Stimulated activated effector memory CD8-positive, alpha-beta T cell treated with anti-CD3 and anti-CD28 coated beads, Interleukin-12 subunit alpha, Interleukin-12 subunit beta, amount 100 ng/mL, for 72 hours (primary cell): ENCODE measurements at regions not wholly inside any gene's neighbourhood (a gene's known extent, or its start where the extent isn't known, plus 50 kb on each side); places are given as distances from the start of the nearest gene placed in this dataset.

Experiments
- ATAC-seq: fragments of 150-1000 bp; cut with Tn5 transposase; 2 replicates; pipeline ENCODE4 v1.10.0; 2021
- DNase-seq, 2 donors: peaks; one replicate each; pipeline ENCODE4 v3.0.0; 2021 to 2022; ENCODE audit warnings: low spot score in 2 of 2
- H3K27ac Mint-ChIP-seq: one replicate; pipeline ENCODE4 v1.8.0; 2022; ENCODE audit warnings: mild to moderate bottlenecking, mixed read lengths
- H3K36me3 Mint-ChIP-seq: one replicate; pipeline ENCODE4 v1.8.0; 2022; ENCODE audit warnings: mild to moderate bottlenecking, mixed read lengths
- H3K4me1 Mint-ChIP-seq: one replicate; pipeline ENCODE4 v1.8.0; 2022; ENCODE audit warnings: mixed read lengths
- H3K4me3 Mint-ChIP-seq: one replicate; pipeline ENCODE4 v1.8.0; 2022; ENCODE audit warnings: mild to moderate bottlenecking, mixed read lengths
- H3K9me3 Mint-ChIP-seq: one replicate; pipeline ENCODE4 v1.8.0; 2022; ENCODE audit warnings: mixed read lengths

DNA sequence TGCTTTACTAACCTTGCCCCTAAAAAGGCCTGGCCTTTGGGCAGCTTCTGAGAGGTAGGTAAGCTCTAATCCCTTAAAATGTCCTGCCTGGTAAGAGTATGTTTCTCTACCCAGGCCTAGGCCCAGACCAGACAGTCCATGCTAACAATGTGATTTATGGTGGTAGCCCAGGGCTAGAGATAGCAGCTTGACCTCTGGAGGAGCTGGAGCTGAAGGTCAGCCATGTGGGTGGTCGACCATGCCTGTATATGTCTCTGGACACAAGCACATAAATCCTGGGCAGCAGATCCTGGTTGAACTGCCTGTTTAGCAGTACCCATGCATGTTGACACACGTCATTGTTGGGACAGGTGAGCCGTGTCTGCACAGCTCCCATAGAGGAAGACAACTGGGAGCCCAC, 62.1 kb upstream of the PHACTR1 start:
- H3K4me1 Mint-ChIP-seq, result no peaks in the 10 kb centered on the region
- ATAC-seq, result no peak
- H3K27ac Mint-ChIP-seq, result no peak overlapping the region
- H3K9me3 Mint-ChIP-seq, result no peaks in the 10 kb centered on the region
- no peaks in the 10 kb centered on the region for H3K36me3 Mint-ChIP-seq
- H3K4me3 Mint-ChIP-seq, result no peak overlapping the region
- DNase-seq, result no peak

- Mint-ChIP-seq H3K4me1 (no peaks in the 10 kb centered on the region), H3K9me3 (no peaks in the 10 kb centered on the region), H3K36me3 (no peaks in the 10 kb centered on the region), H3K4me3 (no peak overlapping the region), H3K27ac (no peak overlapping the region)
- ATAC-seq (no peak), DNase-seq (no peak)
These were observed 59.7 kb upstream of the PHACTR1 start for GRCh38 chr6:12656906-12657305.

DNA sequence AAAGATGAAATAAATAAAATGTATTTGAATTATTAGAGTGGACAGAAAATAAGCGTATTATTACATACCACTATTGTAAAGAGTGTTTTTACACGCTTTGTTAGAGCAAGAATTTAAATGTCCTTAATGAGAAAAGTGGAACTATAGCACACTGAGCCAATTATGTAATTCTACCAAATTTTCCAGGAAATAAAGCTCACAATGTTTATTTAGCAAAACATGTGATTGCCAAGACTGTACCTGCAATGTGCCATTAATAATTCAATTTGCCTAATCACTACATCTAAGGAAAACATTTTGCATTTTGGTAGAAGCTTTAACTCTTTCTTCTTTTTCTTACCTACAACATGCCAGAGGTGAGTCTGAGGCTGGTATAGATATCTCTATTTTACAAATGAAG, 58.7 kb upstream of the PHACTR1 start:
- H3K36me3 Mint-ChIP-seq, result no peaks in the 10 kb centered on the region
- H3K9me3 Mint-ChIP-seq, result no peaks in the 10 kb centered on the region
- H3K27ac Mint-ChIP-seq, result no peak overlapping the region
- H3K4me3 Mint-ChIP-seq, result no peak overlapping the region
- no peak for DNase-seq
- no peak for ATAC-seq
- no peaks in the 10 kb centered on the region for H3K4me1 Mint-ChIP-seq

DNA sequence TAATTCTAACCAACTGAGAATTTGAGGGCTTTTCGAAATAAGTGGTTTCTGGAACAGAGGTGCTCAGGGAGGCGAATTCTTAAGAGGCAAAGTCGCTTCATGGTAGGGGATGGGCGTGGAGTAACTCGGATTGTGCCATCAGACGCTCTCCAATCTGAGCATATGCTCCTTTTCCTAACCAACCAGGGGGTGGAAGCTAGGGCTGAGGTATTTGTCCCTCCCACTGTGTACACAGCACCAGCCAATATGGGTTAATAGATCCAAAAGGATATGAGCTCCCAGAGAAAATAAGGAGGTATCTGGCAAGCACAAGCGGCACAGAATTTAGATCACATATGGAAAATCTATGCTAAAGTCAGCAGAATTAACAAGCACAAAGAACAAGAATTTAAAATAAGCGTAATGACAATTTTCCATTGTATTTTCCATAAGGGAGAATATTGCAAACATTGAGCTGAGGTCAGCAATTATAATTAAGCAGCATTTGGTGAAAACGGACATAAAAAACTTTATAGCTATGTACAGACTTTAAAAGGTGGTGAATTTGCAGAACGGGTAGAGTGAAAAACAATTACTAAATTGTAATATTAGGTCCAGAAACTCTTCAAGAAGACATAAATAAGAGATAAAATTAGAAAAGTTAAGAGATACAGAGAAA, 55.0 kb upstream of the PHACTR1 start:
- no peaks in the 10 kb centered on the region for H3K9me3 Mint-ChIP-seq
- no peak for ATAC-seq

More for the DNA sequence above, 55.0 kb upstream of the PHACTR1 start:
- no peaks in the 10 kb centered on the region for H3K36me3 Mint-ChIP-seq
- H3K4me3 Mint-ChIP-seq, result no peak overlapping the region
- no peak for DNase-seq
- no peak overlapping the region for H3K27ac Mint-ChIP-seq
- H3K4me1 Mint-ChIP-seq, result no peaks in the 10 kb centered on the region
